IPS-18c (cell line): ENCODE measurements at regions not wholly inside any gene's neighbourhood (a gene's known extent, or its start where the extent isn't known, plus 50 kb on each side); places are given as distances from the start of the nearest gene placed in this dataset.

Experiments used
- H3K4me3 ChIP-seq: 2 replicates; pipeline ENCODE4 v1.7.0; 2013; ENCODE audit warnings: low read depth, mild to moderate bottlenecking, low read length, moderate library complexity; ENCODE audit not compliant: insufficient read depth
- H3K9me3 ChIP-seq: one replicate; pipeline ENCODE4 v1.6.1; 2013; ENCODE audit warnings: mild to moderate bottlenecking, low read length, moderate library complexity; ENCODE audit not compliant: control insufficient read depth, insufficient read depth

GRCh38 chr18:39843546-39843945 lies 2111.5 kb upstream of the PIK3C3 start:
- no peak overlapping the region for H3K4me3 ChIP-seq
- H3K9me3 ChIP-seq = no peaks in the 10 kb centered on the region

- Histone ChIP-seq H3K9me3 (no peaks in the 10 kb centered on the region), H3K4me3 (0 out of 2 replicates have a peak overlapping the region, but pooled peaks have one; percentile 0)
Observed at GRCh38 chr18:39842366-39842914, 2112.6 kb upstream of the PIK3C3 start.

GRCh38 chr18:39841482-39842365 lies 2113.3 kb upstream of the PIK3C3 start:
- peak overlapping the region; percentile 73 for H3K4me3 ChIP-seq

DNA sequence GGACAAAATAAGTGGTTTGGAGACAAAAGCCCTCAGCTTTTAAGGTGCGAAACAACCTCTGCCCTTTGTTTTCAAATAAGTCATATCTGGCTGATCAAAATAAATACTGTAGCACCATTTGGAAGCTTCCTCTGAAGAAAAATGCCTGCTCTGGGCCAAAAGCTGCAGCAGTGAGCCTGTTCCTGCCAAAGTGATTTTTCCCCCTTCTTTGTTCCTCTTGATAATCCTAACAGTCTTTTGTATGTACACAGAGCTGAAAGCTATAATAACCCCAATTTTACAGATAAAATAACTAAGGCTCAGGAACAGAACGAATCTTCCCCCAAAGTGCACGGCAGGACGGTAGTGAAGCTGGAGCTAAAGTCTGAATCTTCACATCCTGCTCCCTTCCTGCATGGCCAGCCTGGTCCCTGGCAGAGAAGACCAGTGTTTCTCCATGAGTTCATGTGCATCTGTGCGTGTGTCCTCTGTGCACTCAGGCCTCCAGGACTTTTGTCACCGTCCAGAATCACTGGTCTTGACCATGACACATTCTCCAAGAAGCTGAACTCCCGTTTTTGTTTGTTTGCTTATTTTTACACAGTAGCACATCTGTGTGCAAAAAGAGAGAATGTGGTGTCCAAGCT lies 2114.1 kb upstream of the PIK3C3 start:
- Histone ChIP-seq H3K9me3 (no peaks in the 10 kb centered on the region), H3K4me3 (peak overlapping the region; percentile 73)

More at GRCh38 chr18:39841482-39842365, 2113.3 kb upstream of the PIK3C3 start:
- H3K9me3 ChIP-seq = no peaks in the 10 kb centered on the region

GRCh38 chr18:39840406-39840805 lies 2114.6 kb upstream of the PIK3C3 start:
- Histone ChIP-seq H3K4me3 (no peak overlapping the region), H3K9me3 (no peaks in the 10 kb centered on the region)

DNA sequence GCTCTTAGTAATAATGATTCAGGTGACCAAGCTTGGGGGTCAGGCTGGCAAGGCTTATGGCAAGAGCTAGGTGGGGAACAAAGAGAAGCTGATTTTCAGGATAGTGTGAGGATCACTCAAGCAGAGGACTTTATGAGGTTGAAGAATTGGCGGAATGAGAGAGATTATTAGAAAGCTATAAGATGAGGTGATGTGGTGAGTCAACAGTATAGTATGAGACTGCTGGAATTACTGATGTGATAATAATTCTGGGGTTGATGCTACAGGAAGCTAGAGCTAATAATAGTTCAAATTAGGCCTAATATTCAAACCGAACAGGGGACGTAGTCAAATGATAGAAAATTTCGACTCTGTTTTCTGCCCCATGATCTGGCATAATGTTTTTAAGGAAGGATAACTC lies 2115.3 kb upstream of the PIK3C3 start:
- Histone ChIP-seq H3K4me3 (no peak overlapping the region), H3K9me3 (no peaks in the 10 kb centered on the region)

- H3K9me3 ChIP-seq = no peaks in the 10 kb centered on the region
- H3K4me3 ChIP-seq = no peak overlapping the region
Observed at GRCh38 chr18:39838831-39839230, 2116.2 kb upstream of the PIK3C3 start.

DNA sequence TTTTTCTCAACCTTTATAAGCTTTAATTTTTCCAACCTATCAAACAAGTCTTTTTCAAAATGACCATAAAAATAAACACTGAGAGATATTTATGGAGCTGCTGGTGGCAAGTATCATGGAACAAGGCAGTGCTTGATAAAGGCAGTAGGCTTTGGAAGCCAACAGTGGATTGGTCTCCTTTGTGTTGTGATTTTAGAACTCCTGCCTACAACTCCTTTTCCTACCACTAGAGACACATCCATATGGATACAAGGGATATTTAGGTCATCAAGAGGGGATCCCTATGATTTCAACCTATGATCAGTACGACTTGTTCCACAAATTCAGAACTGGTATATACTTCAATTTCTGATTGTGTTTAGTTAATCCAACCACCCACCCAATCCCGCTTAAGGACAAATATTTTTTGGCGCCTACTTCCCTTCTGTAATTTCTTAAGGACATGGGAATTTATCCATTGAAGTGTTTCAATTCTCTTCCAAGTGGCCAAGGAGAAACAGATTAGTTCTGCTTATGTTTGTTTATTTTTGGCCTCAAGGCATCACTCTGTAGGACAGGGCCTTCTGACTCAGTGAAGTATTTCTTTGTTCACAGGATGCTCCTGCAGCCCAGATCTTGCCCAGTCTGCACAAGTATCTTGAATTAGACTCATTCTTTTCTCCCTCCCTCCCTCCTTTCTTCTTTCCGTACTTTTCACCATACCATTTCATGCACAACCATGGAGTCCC lies 2119.6 kb upstream of the PIK3C3 start:
- no peaks in the 10 kb centered on the region for H3K9me3 ChIP-seq
- H3K4me3 ChIP-seq = no peak overlapping the region

GRCh38 chr18:39834636-39835035 lies 2120.4 kb upstream of the PIK3C3 start:
- Histone ChIP-seq H3K9me3 (no peaks in the 10 kb centered on the region), H3K4me3 (no peak overlapping the region)

DNA sequence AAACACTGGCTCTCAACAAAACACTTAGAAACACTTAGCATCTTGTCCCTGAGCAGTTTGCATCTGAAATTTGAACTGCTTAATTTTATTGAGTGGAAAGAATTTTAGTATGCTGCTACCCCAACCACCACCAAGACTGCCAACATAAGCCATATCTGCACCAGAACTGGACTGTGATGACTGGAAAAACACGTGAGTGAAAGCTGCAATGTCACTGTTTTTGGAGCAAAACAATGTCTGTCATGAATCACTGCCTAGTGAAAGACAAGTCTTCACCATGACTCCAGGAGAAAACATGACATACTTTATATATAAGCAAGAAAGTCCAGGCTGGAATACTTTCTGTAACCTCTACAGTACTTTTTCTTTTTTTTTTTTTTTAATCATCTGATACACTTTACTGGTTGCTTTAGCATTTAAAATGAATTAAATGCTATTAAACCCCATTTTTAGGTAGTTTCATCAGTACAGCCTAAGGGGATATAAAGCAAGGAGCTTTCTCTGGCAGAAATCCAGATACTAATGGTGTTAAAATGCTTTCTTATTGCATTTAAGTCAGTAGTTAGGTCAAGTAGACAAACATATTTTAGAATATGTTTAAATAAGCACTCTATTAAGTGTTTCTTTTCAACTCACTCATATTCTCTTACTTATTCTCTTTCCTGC lies 2129.4 kb upstream of the PIK3C3 start:
- Histone ChIP-seq H3K4me3 (no peak overlapping the region), H3K9me3 (no peaks in the 10 kb centered on the region)

- H3K4me3 ChIP-seq = no peak overlapping the region
- H3K9me3 ChIP-seq = no peaks in the 10 kb centered on the region
Observed at GRCh38 chr18:39806525-39806924, 2148.5 kb upstream of the PIK3C3 start.

GRCh38 chr18:39805218-39805617 lies 2149.8 kb upstream of the PIK3C3 start:
- no peaks in the 10 kb centered on the region for H3K9me3 ChIP-seq

GRCh38 chr18:39802648-39803229 lies 2152.3 kb upstream of the PIK3C3 start:
- Histone ChIP-seq H3K4me3 (no peak overlapping the region), H3K9me3 (no peaks in the 10 kb centered on the region)

More at GRCh38 chr18:39805218-39805617, 2149.8 kb upstream of the PIK3C3 start:
- H3K4me3 ChIP-seq = no peak overlapping the region

DNA sequence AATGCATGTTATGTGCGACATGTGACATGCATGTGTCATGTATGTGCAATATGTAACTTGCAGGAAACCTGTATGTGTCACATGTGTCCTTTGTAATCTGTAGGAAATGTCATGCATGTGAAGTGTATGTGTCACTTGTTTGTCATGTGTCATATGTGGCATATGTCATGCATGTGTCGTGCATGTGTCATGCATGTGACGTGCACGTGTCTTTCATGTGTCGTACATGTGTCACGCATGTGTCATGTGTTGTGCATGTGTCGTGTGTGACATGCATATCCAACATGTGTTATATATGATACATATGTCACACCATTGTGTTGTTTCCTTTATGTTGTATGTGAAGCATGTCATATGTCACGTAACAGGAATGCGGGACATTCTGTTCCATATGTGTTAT lies 2153.2 kb upstream of the PIK3C3 start:
- Histone ChIP-seq H3K9me3 (no peaks in the 10 kb centered on the region), H3K4me3 (no peak overlapping the region)

GRCh38 chr18:39801010-39801409 lies 2154.0 kb upstream of the PIK3C3 start:
- Histone ChIP-seq H3K9me3 (no peaks in the 10 kb centered on the region), H3K4me3 (no peak overlapping the region)

- Histone ChIP-seq H3K4me3 (no peak overlapping the region), H3K9me3 (no peaks in the 10 kb centered on the region)
Observed at GRCh38 chr18:39799006-39799405, 2156.0 kb upstream of the PIK3C3 start.

- Histone ChIP-seq H3K9me3 (no peaks in the 10 kb centered on the region), H3K4me3 (no peak overlapping the region)
Observed at GRCh38 chr18:39796393-39796792, 2158.6 kb upstream of the PIK3C3 start.
